Hepatocyte (in vitro differentiated cells): ENCODE measurements at regions not wholly inside any gene's neighbourhood (a gene's known extent, or its start where the extent isn't known, plus 50 kb on each side); places are given as distances from the start of the nearest gene placed in this dataset.

ENCODE experiments used
- DNase-seq: peaks from one replicate; pipeline ENCODE4 v3.0.0-alpha.2; 2016; ENCODE audit warnings: low spot score
- H2AFZ ChIP-seq: fragments of 200-600 bp; sonication (generic); 2 replicates; pipeline ENCODE4 v1.6.0; 2016; ENCODE audit warnings: antibody characterized with exemption, mild to moderate bottlenecking
- H3K27ac ChIP-seq: fragments of 200-600 bp; sonication (generic); 2 replicates; pipeline ENCODE4 v1.5.1; 2016; ENCODE audit warnings: mild to moderate bottlenecking
- H3K27me3 ChIP-seq: fragments of 200-600 bp; sonication (generic); 2 replicates; pipeline ENCODE4 v1.6.1; 2016
- H3K36me3 ChIP-seq: fragments of 200-600 bp; sonication (generic); replicated peaks from 2 replicates; pipeline ENCODE4 v1.5.1; 2016; ENCODE audit warnings: low read depth; ENCODE audit not compliant: insufficient read depth
- H3K4me1 ChIP-seq: fragments of 200-600 bp; sonication (generic); 2 replicates; pipeline ENCODE4 v1.5.1; 2016; ENCODE audit warnings: mild to moderate bottlenecking, moderate library complexity; ENCODE audit not compliant: insufficient read depth
- H3K4me2 ChIP-seq: fragments of 200-600 bp; sonication (generic); 2 replicates; pipeline ENCODE4 v1.6.0; 2016
- H3K4me3 ChIP-seq: fragments of 200-600 bp; sonication (generic); 2 replicates; pipeline ENCODE4 v1.5.1; 2016; ENCODE audit warnings: mild to moderate bottlenecking
- H3K79me2 ChIP-seq: fragments of 200-600 bp; sonication (generic); 2 replicates; pipeline ENCODE4 v1.6.0; 2017; ENCODE audit warnings: mild to moderate bottlenecking
- H3K9me2 ChIP-seq: fragments of 200-600 bp; sonication (generic); replicated peaks from 2 replicates; pipeline ENCODE4 v1.6.0; 2017; ENCODE audit warnings: mild to moderate bottlenecking; ENCODE audit not compliant: insufficient read depth
- H3K9me3 ChIP-seq: fragments of 200-600 bp; sonication (generic); 2 replicates; pipeline ENCODE4 v1.5.1; 2016; ENCODE audit warnings: low read depth, mild to moderate bottlenecking
- H4K20me1 ChIP-seq: fragments of 200-600 bp; sonication (generic); 2 replicates; pipeline ENCODE4 v1.6.0; 2016; ENCODE audit warnings: mild to moderate bottlenecking; ENCODE audit not compliant: insufficient read depth, poor library complexity, severe bottlenecking
- CTCF ChIP-seq: fragments of 200-600 bp; sonication (generic); IDR thresholded peaks from 2 replicates; pipeline ENCODE4 v1.5.1; 2016; ENCODE audit warnings: antibody characterized with exemption, mild to moderate bottlenecking; ENCODE audit not compliant: poor library complexity
- EZH2 ChIP-seq: fragments of 200-600 bp; sonication (generic); IDR thresholded peaks from 2 replicates; pipeline ENCODE4 v1.6.1; 2016; ENCODE audit warnings: antibody characterized with exemption, mild to moderate bottlenecking, borderline replicate concordance
- EZH2phosphoT487 ChIP-seq: fragments of 200-600 bp; sonication (generic); IDR thresholded peaks from one replicate; pipeline ENCODE4 v1.6.1; 2018; ENCODE audit warnings: antibody characterized with exemption, mild to moderate bottlenecking, low read depth, moderate library complexity; ENCODE audit not compliant: unreplicated experiment, severe bottlenecking
- WGBS: methylation state at CpG from one replicate; pipeline ENCODE4 v1.1.6; 2016; ENCODE audit warnings: low lambda C conversion rate; ENCODE audit errors: missing lambda C conversion rate; 5-methylcytosine and 5-hydroxymethylcytosine counted together

GRCh38 chr2:15756011-15756550 is 164.4 kb downstream of the DDX1 start:
- no peak for TF ChIP-seq EZH2
- TF ChIP-seq EZH2phosphoT487 = no peak
- TF ChIP-seq CTCF = no peak
- DNase-seq = no peak
- no CpG with 5 or more reads among the region's 2 CpGs for WGBS
- H3K36me3 ChIP-seq = no peaks in the 10 kb centered on the region
- no peaks in the 10 kb centered on the region for H3K4me1 ChIP-seq
- H3K9me3 ChIP-seq = no peaks in the 10 kb centered on the region
- H3K4me2 ChIP-seq = no peak overlapping the region
- H4K20me1 ChIP-seq = no peaks in the 10 kb centered on the region
- no peaks in the 10 kb centered on the region for H3K79me2 ChIP-seq
- H3K27ac ChIP-seq = no peak overlapping the region
- H3K4me3 ChIP-seq = no peak overlapping the region
- H3K9me2 ChIP-seq = no peaks in the 10 kb centered on the region
- no peaks in the 10 kb centered on the region for H3K27me3 ChIP-seq
- no peak overlapping the region for H2AFZ ChIP-seq

GRCh38 chr2:15756882-15757819 is 165.5 kb downstream of the DDX1 start:
- H2AFZ ChIP-seq = no peak overlapping the region
- no peak overlapping the region for H3K27ac ChIP-seq
- 80% methylated on average over 10 of the region's 10 CpGs for WGBS
- no peaks in the 10 kb centered on the region for H3K27me3 ChIP-seq
- H3K79me2 ChIP-seq = no peaks in the 10 kb centered on the region
- no peaks in the 10 kb centered on the region for H3K9me3 ChIP-seq
- TF ChIP-seq EZH2phosphoT487 (no peak), CTCF (no peak), EZH2 (no peak)
- DNase-seq = no peak
- H3K4me3 ChIP-seq = no peak overlapping the region
- no peaks in the 10 kb centered on the region for H3K9me2 ChIP-seq
- H3K4me2 ChIP-seq = no peak overlapping the region
- no peaks in the 10 kb centered on the region for H4K20me1 ChIP-seq
- H3K36me3 ChIP-seq = no peaks in the 10 kb centered on the region
- no peaks in the 10 kb centered on the region for H3K4me1 ChIP-seq

GRCh38 chr2:15757820-15758586 is 166.3 kb downstream of the DDX1 start:
- no peaks in the 10 kb centered on the region for H3K9me3 ChIP-seq
- H3K27me3 ChIP-seq = no peaks in the 10 kb centered on the region
- H3K4me1 ChIP-seq = no peaks in the 10 kb centered on the region
- WGBS = 98% methylated on average over 8 of the region's 8 CpGs
- no peak for DNase-seq
- no peak overlapping the region for H3K27ac ChIP-seq
- H4K20me1 ChIP-seq = no peaks in the 10 kb centered on the region
- no peaks in the 10 kb centered on the region for H3K79me2 ChIP-seq
- no peaks in the 10 kb centered on the region for H3K36me3 ChIP-seq
- H3K4me3 ChIP-seq = no peak overlapping the region
- no peak overlapping the region for H3K4me2 ChIP-seq
- no peak overlapping the region for H2AFZ ChIP-seq
- H3K9me2 ChIP-seq = no peaks in the 10 kb centered on the region
- TF ChIP-seq CTCF = no peak
- TF ChIP-seq EZH2phosphoT487 = no peak
- no peak for TF ChIP-seq EZH2
